SK-N-SH treated with all-trans-retinoic acid at 6 μM for 48 hours (cell line): ENCODE measurements at regions not wholly inside any gene's neighbourhood (a gene's known extent, or its start where the extent isn't known, plus 50 kb on each side); places are given as distances from the start of the nearest gene placed in this dataset.

Experiments used
- GLIS3 ChIP-seq: fragments of 250-450 bp; sonication (Bioruptor Pico); IDR thresholded peaks from 2 replicates; pipeline ENCODE4 v1.5.0; 2020; ENCODE audit warnings: mild to moderate bottlenecking, moderate library complexity
- ZFP3 ChIP-seq: fragments of 250-450 bp; sonication (Bioruptor Pico); IDR thresholded peaks from 2 replicates; pipeline ENCODE4 v1.5.0; 2020; ENCODE audit warnings: mild to moderate bottlenecking, moderate library complexity

- TF ChIP-seq ZFP3 (CRISPR knock-in tag), result no peak
- no peak for TF ChIP-seq GLIS3 (CRISPR knock-in tag)
Measured at GRCh38 chr3:147046916-147047315, 359.4 kb downstream of the ZIC4 start.
